ENCODE measurements at regions not wholly inside any gene's neighbourhood (a gene's known extent, or its start where the extent isn't known, plus 50 kb on each side); places are given as distances from the start of the nearest gene placed in this dataset.

- Histone ChIP-seq H2AFZ (ENCODE audit: insufficient read depth, low read depth, low read length, poor library complexity, severe bottlenecking) (peak overlapping the region; percentile 5), H3K79me2 (ENCODE audit: insufficient read depth, low read length) (no peaks in the 10 kb centered on the region), H4K20me1 (ENCODE audit: insufficient read depth, low read length) (no peaks in the 10 kb centered on the region), H3K4me1 (ENCODE audit: control insufficient read depth in 1 of 2, insufficient read depth in 2 of 2, low read length in 2 of 2) (no peaks in the 10 kb centered on the region), H3K9ac (ENCODE audit: insufficient read depth, low read length, poor library complexity, severe bottlenecking) (no peak overlapping the region), H3K9me3 (replicated peaks in 1 of 2; ENCODE audit: control insufficient read depth in 1 of 2, insufficient read depth in 1 of 2, low read length in 2 of 2) (no peaks in the 10 kb centered on the region), H3K27me3 (ENCODE audit: control insufficient read depth in 2 of 2, insufficient read depth in 2 of 2, low read length in 2 of 2) (no peaks in the 10 kb centered on the region), H3K36me3 (replicated peaks in 1 of 2; ENCODE audit: control insufficient read depth in 1 of 2, insufficient read depth in 2 of 2, low read length in 2 of 2) (no peaks in the 10 kb centered on the region), H3K27ac (ENCODE audit: low read depth in 1 of 2, low read length in 2 of 2) (no peak overlapping the region), H3K4me3 (replicated peaks in 1 of 3; ENCODE audit: low read depth in 2 of 3, low read length in 3 of 3) (no peak overlapping the region), H3K4me2 (replicated peaks; ENCODE audit: extremely low read depth, low read length, poor library complexity, severe bottlenecking) (no peak overlapping the region)
- no peak overlapping the region for H3K4me3 Mint-ChIP-seq
- H3K27ac Mint-ChIP-seq, result no peak overlapping the region
- no peak for TF ChIP-seq CTCF (IDR thresholded peaks at IDR 0.05)
- 0% methylated on average over 1 of the region's 4 CpGs for WGBS (ENCODE audit: insufficient coverage)
- H3K36me3 Mint-ChIP-seq, result no peaks in the 10 kb centered on the region
- DNase-seq, result no peak
- intact Hi-C loops (cut with micrococcal nuclease), result no loop called here
- peaks cover 0 to 7% (median 0%) of the 10 kb centered on the region in 7 donors for H3K9me3 Mint-ChIP-seq
- H3K4me1 Mint-ChIP-seq, result no peaks in the 10 kb centered on the region
- H3K27me3 Mint-ChIP-seq (ENCODE audit: low read depth in 3 of 3), result peaks cover 0 to 3% (median 0%) of the 10 kb centered on the region in 3 donors
Observed at GRCh38 chr11:106156290-106156937, 79.0 kb downstream of the AASDHPPT start.

GRCh38 chr11:106158406-106158805 lies 80.9 kb downstream of the AASDHPPT start:
- WGBS (ENCODE audit: insufficient coverage), result no CpG with 5 or more reads among the region's 3 CpGs
- no peak overlapping the region for H3K27ac Mint-ChIP-seq
- H3K79me2 ChIP-seq (ENCODE audit: insufficient read depth, low read length), result no peaks in the 10 kb centered on the region

More at GRCh38 chr11:106158406-106158805, 80.9 kb downstream of the AASDHPPT start:
- H3K9ac ChIP-seq (ENCODE audit: insufficient read depth, low read length, poor library complexity, severe bottlenecking), result no peak overlapping the region
- no peaks in the 10 kb centered on the region for H3K27me3 ChIP-seq (ENCODE audit: control insufficient read depth in 2 of 2, insufficient read depth in 2 of 2, low read length in 2 of 2)
- H3K9me3 ChIP-seq (replicated peaks in 1 of 2; ENCODE audit: control insufficient read depth in 1 of 2, insufficient read depth in 1 of 2, low read length in 2 of 2), result no peaks in the 10 kb centered on the region
- no peak overlapping the region for H3K27ac ChIP-seq (ENCODE audit: low read depth in 1 of 2, low read length in 2 of 2)
- H3K36me3 Mint-ChIP-seq, result no peaks in the 10 kb centered on the region
- peaks cover 0 to 3% (median 0%) of the 10 kb centered on the region in 3 donors for H3K27me3 Mint-ChIP-seq (ENCODE audit: low read depth in 3 of 3)
- H3K36me3 ChIP-seq (replicated peaks in 1 of 2; ENCODE audit: control insufficient read depth in 1 of 2, insufficient read depth in 2 of 2, low read length in 2 of 2), result no peaks in the 10 kb centered on the region
- no peaks in the 10 kb centered on the region for H4K20me1 ChIP-seq (ENCODE audit: insufficient read depth, low read length)
- TF ChIP-seq CTCF (IDR thresholded peaks at IDR 0.05), result no peak
- no peak overlapping the region for H2AFZ ChIP-seq (ENCODE audit: insufficient read depth, low read depth, low read length, poor library complexity, severe bottlenecking)
- no peaks in the 10 kb centered on the region for H3K4me1 Mint-ChIP-seq
- no peaks in the 10 kb centered on the region for H3K4me1 ChIP-seq (ENCODE audit: control insufficient read depth in 1 of 2, insufficient read depth in 2 of 2, low read length in 2 of 2)
- H3K4me3 Mint-ChIP-seq, result no peak overlapping the region
- intact Hi-C loops (cut with micrococcal nuclease), result no loop called here
- no peak overlapping the region for H3K4me3 ChIP-seq (replicated peaks in 1 of 3; ENCODE audit: low read depth in 2 of 3, low read length in 3 of 3)
- DNase-seq, result no peak
- no peak overlapping the region for H3K4me2 ChIP-seq (replicated peaks; ENCODE audit: extremely low read depth, low read length, poor library complexity, severe bottlenecking)
- H3K9me3 Mint-ChIP-seq, result peaks cover 0 to 7% (median 2%) of the 10 kb centered on the region in 7 donors
